ENCODE measurements at regions not wholly inside any gene's neighbourhood (a gene's known extent, or its start where the extent isn't known, plus 50 kb on each side); places are given as distances from the start of the nearest gene placed in this dataset.
"Not testable (repeated sequence)": the region's sequence is repeated elsewhere in the genome, so short reads cannot be mapped to it uniquely, and the experiment has no call there.

- DNase-seq, result no peak
Measured at GRCh38 chr9:79489261-79490000, 82.3 kb upstream of the TLE4 start.

DNA sequence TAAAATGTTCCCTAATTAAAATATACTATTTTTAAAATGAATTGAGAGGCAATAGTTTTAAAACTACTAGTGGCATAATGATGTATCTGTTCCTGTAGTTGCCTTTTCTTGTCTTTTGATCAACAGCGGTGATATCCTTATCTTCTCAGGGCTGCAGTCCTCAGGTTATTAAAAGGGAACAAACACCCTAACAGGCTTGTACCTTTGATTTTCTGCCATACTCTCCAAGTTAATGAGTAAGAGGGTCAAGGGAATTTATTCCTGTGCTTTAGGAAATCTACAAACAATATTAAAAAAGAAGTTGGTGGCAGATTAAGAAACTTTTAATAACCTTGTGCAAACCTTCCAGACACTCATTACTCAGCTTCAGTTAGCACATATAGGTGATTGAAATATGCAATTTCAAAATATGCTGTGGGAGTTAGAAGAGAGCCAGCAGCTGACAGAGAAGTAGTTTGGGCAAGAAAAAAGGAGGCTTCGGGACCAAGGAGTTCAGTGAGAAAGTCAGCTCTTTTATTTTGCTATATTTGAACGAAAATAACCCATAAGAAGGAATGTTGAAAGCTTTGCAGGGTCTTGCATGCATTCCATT is 81.0 kb upstream of the TLE4 start:
- no peak for DNase-seq

- no peak for DNase-seq
Measured at GRCh38 chr9:79492092-79493009, 79.4 kb upstream of the TLE4 start.

DNA sequence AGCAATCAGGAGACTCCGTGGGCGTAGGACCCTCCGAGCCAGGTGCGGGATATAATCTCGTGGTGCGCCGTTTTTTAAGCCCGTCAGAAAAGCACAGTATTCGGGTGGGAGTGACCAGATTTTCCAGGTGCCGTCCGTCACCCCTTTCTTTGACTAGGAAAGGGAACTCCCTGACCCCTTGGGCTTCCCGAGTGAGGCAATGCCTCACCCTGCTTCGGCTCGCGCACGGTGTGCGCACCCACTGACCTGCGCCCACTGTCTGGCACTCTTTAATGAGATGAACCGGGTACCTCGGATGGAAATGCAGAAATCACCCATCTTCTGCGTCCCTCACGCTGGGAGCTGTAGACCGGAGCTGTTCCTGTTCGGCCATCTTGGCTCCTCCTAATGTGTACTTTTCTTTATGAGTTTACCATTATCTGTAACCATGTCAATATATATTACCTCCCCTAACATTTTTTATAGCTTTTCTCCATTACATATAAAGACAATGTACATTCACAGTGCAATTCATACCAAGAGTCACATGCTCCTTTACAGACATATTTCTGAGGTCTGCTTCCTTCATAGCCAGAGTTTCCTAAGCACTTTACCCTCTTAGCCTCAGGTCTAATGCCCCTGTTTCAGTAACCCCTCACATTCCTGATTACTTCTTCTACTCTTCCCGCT is 71.4 kb upstream of the TLE4 start:
- DNase-seq, result not testable (repeated sequence)

DNA sequence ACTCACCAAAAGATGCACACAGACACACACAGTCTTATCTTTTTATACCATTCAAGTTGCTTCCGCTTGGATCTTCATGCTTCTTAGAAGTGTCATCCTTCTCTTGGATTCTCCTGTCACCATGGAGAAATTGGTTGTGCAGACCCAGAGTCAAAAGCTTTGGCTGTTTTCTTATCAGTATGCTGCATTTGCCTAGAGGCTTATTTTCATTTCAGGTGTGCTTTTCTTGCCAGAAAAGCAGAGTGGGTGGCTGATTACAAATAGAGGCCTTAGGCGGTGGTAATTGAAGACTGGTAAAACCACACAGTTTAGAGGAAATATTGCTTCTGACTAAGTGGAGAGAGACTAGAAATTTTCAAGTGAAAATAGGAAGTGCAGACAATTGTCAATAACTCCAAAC is 70.2 kb upstream of the TLE4 start:
- no peak for DNase-seq

GRCh38 chr9:79507801-79508200 is 64.0 kb upstream of the TLE4 start:
- DNase-seq, result no peak

- DNase-seq, result no peak
Measured at GRCh38 chr9:79512251-79512650, 59.5 kb upstream of the TLE4 start.
